CD4-positive, CD25-positive, alpha-beta regulatory T cell (primary cell): ENCODE measurements at regions not wholly inside any gene's neighbourhood (a gene's known extent, or its start where the extent isn't known, plus 50 kb on each side); places are given as distances from the start of the nearest gene placed in this dataset.

ENCODE experiments used
- ATAC-seq, 2 donors: fragments of 150-1000 bp; cut with Tn5 transposase; one replicate each; pipeline ENCODE4 v1.10.0; 2021; ENCODE audit warnings: low read depth in 2 of 2, moderate number of reproducible peaks in 2 of 2, moderate library complexity in 1 of 2
- DNase-seq, 3 donors: peaks; one replicate each; pipeline versions ENCODE4 v3.0.0 to v3.0.0-alpha.2; 2012 to 2022; ENCODE audit warnings: mixed read lengths in 1 of 3
- H3K27ac ChIP-seq: one replicate; pipeline ENCODE4 v1.7.0; 2013; ENCODE audit warnings: mild to moderate bottlenecking, low read length; ENCODE audit not compliant: insufficient read depth, poor library complexity, severe bottlenecking
- H3K27me3 ChIP-seq: one replicate; pipeline ENCODE4 v1.7.0; 2013; ENCODE audit warnings: low read length; ENCODE audit not compliant: control insufficient read depth, insufficient read depth
- H3K36me3 ChIP-seq: one replicate; pipeline ENCODE4 v1.7.0; 2013; ENCODE audit warnings: mild to moderate bottlenecking, low read length, moderate library complexity; ENCODE audit not compliant: control insufficient read depth, insufficient read depth
- H3K4me1 ChIP-seq: 2 replicates; pipeline ENCODE4 v1.7.0; 2013; ENCODE audit warnings: mild to moderate bottlenecking, low read length; ENCODE audit not compliant: insufficient read depth, control insufficient read depth, poor library complexity, severe bottlenecking
- H3K4me3 ChIP-seq: one replicate; pipeline ENCODE4 v1.7.0; 2013; ENCODE audit warnings: low read depth, mild to moderate bottlenecking, low read length, moderate library complexity
- H3K9me3 ChIP-seq, 2 experiments: 1 replicate in 1 of 2; 2 replicates in 1 of 2; pipeline ENCODE4 v1.7.0; 2013; ENCODE audit warnings: low read length in 2 of 2, mild to moderate bottlenecking in 1 of 2, moderate library complexity in 1 of 2; ENCODE audit not compliant: control insufficient read depth in 2 of 2
- H3K27ac Mint-ChIP-seq, 3 donors: one replicate each; pipeline ENCODE4 v1.8.0; 2020 to 2022; ENCODE audit warnings: mild to moderate bottlenecking in 3 of 3, mixed read lengths in 3 of 3, moderate library complexity in 2 of 3
- H3K27me3 Mint-ChIP-seq: one replicate; pipeline ENCODE4 v1.8.0; 2022; ENCODE audit warnings: mild to moderate bottlenecking, mixed read lengths
- H3K36me3 Mint-ChIP-seq: one replicate; pipeline ENCODE4 v1.8.0; 2020; ENCODE audit warnings: mixed read lengths
- H3K4me1 Mint-ChIP-seq, 4 donors: one replicate each; pipeline ENCODE4 v1.8.0; 2020 to 2022; ENCODE audit warnings: mixed read lengths in 4 of 4, mild to moderate bottlenecking in 1 of 4
- H3K4me3 Mint-ChIP-seq, 4 donors: one replicate each; pipeline ENCODE4 v1.8.0; 2020 to 2022; ENCODE audit warnings: mild to moderate bottlenecking in 4 of 4, mixed read lengths in 4 of 4, moderate library complexity in 3 of 4
- H3K9me3 Mint-ChIP-seq, 7 donors: one replicate each; pipeline ENCODE4 v1.8.0; 2020 to 2022; ENCODE audit warnings: mixed read lengths in 7 of 7, mild to moderate bottlenecking in 3 of 7, moderate library complexity in 2 of 7

DNA sequence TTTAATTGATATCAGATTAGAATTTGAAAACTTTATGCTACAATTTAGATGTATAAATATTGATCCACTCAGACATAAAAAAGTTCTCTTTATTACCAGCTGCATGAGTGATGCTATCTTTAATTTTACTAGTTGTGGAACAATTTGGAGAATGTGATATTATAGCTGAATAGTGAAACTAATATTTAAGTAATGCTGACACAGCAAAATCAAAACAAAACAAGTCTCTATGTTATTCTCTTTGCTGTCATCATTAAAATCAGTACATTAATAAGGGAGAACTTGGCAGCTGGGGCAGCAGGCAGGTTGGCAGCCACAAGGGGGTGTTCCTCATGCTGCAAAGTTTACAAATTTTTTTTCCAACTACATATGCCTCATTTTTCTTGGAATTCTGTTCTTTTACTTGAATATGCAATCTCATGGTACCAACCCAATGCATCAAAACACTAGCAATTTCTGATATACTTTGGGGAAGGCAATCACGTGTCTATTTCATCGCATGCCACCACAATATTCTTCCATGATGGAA is 585.3 kb downstream of the FGF9 start:
- H3K27me3 ChIP-seq = no peaks in the 10 kb centered on the region
- H3K4me3 Mint-ChIP-seq = no peak overlapping the region
- no peak overlapping the region for H3K27ac Mint-ChIP-seq
- H3K9me3 ChIP-seq = no peaks in the 10 kb centered on the region
- H3K36me3 ChIP-seq = no peaks in the 10 kb centered on the region
- ATAC-seq (no peak), DNase-seq (no peak)
- no peak overlapping the region for H3K27ac ChIP-seq
- H3K4me1 Mint-ChIP-seq = no peaks in the 10 kb centered on the region
- no peak overlapping the region for H3K4me3 ChIP-seq
- H3K9me3 Mint-ChIP-seq = peaks cover 0 to 2% (median 0%) of the 10 kb centered on the region in 7 donors
- H3K36me3 Mint-ChIP-seq = no peaks in the 10 kb centered on the region
- no peaks in the 10 kb centered on the region for H3K27me3 Mint-ChIP-seq
- no peaks in the 10 kb centered on the region for H3K4me1 ChIP-seq

DNA sequence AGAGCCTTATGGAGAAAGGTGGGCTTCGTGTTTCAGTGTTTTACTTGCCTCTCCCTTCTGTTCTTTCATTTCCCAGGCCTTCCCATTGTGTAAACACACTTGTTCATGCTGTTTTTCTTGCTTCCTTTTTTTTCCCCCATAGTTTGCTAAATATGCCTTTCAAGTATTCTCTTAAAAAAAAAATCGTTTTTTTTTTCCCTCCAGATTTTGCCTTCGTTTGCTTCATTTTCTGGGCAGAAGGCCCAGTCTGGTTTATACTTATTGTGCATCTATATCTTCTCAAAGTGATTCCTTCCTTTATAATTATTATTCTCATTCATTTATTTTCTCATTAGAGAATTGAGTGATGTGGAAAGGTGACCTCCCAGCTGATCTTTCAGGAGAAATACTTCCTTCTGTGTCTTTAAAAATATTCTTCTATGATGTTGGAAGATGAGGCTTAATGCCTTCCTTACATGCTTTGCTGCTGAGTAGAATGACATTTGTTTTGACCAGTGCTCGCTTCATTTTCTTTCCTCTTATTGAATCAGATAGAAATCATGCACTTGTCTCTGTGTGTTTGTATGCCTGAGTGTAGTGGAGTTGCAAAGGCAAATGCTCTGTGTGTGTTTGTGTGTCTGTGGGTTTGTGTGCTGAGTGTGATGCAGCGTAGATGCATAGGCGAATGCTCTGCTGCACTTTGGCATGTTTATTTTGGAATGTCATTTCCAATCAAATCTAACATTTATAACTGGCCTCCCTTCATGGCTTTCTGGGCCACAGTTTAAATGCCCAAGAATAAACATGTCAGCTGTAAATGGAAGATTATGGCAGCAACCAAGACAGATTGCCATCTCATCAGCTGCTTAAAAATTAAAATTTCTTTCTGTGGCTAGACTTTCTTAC is 591.4 kb downstream of the FGF9 start:
- no peaks in the 10 kb centered on the region for H3K9me3 Mint-ChIP-seq
- DNase-seq (no peak), ATAC-seq (no peak)
- no peaks in the 10 kb centered on the region for H3K36me3 Mint-ChIP-seq
- H3K27ac ChIP-seq = no peak overlapping the region
- H3K9me3 ChIP-seq = no peaks in the 10 kb centered on the region
- no peaks in the 10 kb centered on the region for H3K4me1 ChIP-seq
- H3K36me3 ChIP-seq = no peaks in the 10 kb centered on the region
- no peaks in the 10 kb centered on the region for H3K27me3 Mint-ChIP-seq
- no peaks in the 10 kb centered on the region for H3K4me1 Mint-ChIP-seq
- no peak overlapping the region for H3K27ac Mint-ChIP-seq
- H3K4me3 ChIP-seq = no peak overlapping the region
- H3K4me3 Mint-ChIP-seq = no peak overlapping the region
- H3K27me3 ChIP-seq = peaks cover 2% of the 10 kb centered on the region

DNA sequence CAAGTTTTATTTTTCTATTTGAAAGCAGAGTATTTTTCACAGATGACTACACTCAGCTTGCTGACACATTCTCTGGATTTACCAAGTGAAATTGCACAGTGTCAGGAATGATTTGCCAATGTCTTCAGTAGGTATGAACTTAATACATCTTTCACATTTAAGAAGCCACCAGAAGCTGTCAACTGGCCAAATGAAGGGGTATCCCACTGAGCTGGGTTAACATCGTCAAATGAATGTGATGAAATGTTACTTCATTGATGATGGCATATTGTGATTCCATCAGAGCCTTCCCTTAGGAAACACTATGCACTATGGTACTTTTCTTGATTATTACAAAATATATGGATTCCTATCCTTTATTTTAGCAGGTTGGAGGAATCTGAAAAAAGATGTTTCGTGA is 592.3 kb downstream of the FGF9 start:
- no peaks in the 10 kb centered on the region for H3K4me1 Mint-ChIP-seq
- no peaks in the 10 kb centered on the region for H3K27me3 Mint-ChIP-seq
- H3K4me3 Mint-ChIP-seq = no peak overlapping the region
- DNase-seq (no peak), ATAC-seq (no peak)
- no peaks in the 10 kb centered on the region for H3K9me3 ChIP-seq
- no peaks in the 10 kb centered on the region for H3K9me3 Mint-ChIP-seq
- no peaks in the 10 kb centered on the region for H3K36me3 Mint-ChIP-seq
- H3K4me3 ChIP-seq = no peak overlapping the region
- peaks cover 2% of the 10 kb centered on the region for H3K27me3 ChIP-seq
- no peaks in the 10 kb centered on the region for H3K4me1 ChIP-seq
- no peak overlapping the region for H3K27ac Mint-ChIP-seq
- no peaks in the 10 kb centered on the region for H3K36me3 ChIP-seq
- no peak overlapping the region for H3K27ac ChIP-seq

DNA sequence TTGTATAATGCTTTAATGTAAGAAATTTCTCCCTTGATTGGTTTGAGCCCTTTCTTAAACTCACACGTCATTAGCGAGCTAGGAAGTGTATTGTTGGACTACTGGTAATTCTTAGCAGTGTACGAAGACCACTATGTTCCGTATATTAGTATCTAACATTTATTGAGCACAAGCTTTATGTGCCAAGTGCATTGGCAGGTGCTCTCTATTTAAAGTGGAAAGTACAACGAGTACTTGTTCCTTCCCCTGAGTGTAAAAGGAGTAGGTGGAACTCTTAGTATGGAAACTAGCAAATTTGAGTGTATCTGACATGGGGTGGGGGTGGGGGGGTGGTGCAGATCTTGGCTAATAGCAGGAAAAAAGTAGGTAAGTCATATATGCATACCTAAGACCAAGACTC is 594.7 kb downstream of the FGF9 start:
- Mint-ChIP-seq H3K9me3 (peaks cover 0 to 2% (median 0%) of the 10 kb centered on the region in 7 donors), H3K4me1 (no peaks in the 10 kb centered on the region), H3K4me3 (no peak overlapping the region), H3K27me3 (no peaks in the 10 kb centered on the region), H3K36me3 (no peaks in the 10 kb centered on the region), H3K27ac (no peak overlapping the region)
- Histone ChIP-seq H3K27me3 (peaks cover 2% of the 10 kb centered on the region), H3K27ac (no peak overlapping the region), H3K9me3 (no peaks in the 10 kb centered on the region), H3K4me3 (no peak overlapping the region), H3K4me1 (no peaks in the 10 kb centered on the region), H3K36me3 (no peaks in the 10 kb centered on the region)
- no peak for DNase-seq
- no peak for ATAC-seq

DNA sequence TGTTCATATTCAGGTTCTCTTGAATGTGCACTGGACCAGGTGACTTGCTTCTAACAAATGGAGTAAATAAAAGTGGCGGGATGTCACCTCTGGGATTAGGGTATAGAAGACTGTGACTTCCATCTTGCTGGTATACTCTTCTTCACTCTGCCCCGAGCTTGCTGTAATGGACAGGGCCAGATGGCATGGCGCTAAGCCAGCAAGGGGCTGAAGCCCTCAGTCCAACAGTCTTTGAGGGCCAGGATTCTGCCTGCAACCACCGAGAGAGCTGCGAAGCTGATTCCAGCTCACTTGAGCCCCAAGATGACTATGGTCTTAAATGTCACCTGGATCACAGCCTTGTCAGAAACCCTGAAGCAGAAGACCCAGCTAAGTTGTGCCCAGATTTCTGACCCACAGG is 600.0 kb downstream of the FGF9 start:
- no peaks in the 10 kb centered on the region for H3K27me3 ChIP-seq
- DNase-seq (no peak), ATAC-seq (no peak)
- H3K4me1 ChIP-seq = no peaks in the 10 kb centered on the region
- Mint-ChIP-seq H3K9me3 (peaks cover 0 to 2% (median 0%) of the 10 kb centered on the region in 7 donors), H3K27me3 (no peaks in the 10 kb centered on the region), H3K36me3 (no peaks in the 10 kb centered on the region), H3K4me1 (no peaks in the 10 kb centered on the region), H3K27ac (no peak overlapping the region), H3K4me3 (no peak overlapping the region)
- no peak overlapping the region for H3K27ac ChIP-seq
- H3K36me3 ChIP-seq = no peaks in the 10 kb centered on the region
- no peak overlapping the region for H3K4me3 ChIP-seq
- H3K9me3 ChIP-seq = no peaks in the 10 kb centered on the region

DNA sequence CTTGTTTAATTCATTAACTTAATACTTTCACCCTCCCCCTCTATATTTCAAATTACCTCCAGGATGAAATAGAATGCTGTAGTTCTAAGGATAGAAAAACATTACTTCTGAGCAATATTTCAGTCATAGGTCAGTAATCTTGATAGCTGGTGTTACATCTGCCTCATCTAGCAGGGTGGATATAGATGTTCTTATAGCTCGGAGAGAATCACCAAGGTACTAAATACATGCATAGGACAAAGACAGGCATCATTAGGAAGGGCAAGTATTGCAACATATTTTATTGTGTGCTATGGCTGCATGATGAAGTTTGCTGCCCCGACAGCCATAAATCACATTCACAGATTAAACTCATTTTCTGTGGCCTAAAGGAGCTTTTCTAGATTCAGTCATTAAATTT is 601.0 kb downstream of the FGF9 start:
- H3K27ac ChIP-seq = no peak overlapping the region
- H3K4me1 ChIP-seq = no peaks in the 10 kb centered on the region
- Mint-ChIP-seq H3K36me3 (no peaks in the 10 kb centered on the region), H3K27ac (no peak overlapping the region), H3K9me3 (peaks cover 0 to 2% (median 0%) of the 10 kb centered on the region in 7 donors), H3K4me1 (peaks cover 0 to 1% (median 0%) of the 10 kb centered on the region in 4 donors), H3K4me3 (no peak overlapping the region), H3K27me3 (no peaks in the 10 kb centered on the region)
- no peaks in the 10 kb centered on the region for H3K36me3 ChIP-seq
- no peaks in the 10 kb centered on the region for H3K9me3 ChIP-seq
- no peak overlapping the region for H3K4me3 ChIP-seq
- no peak for DNase-seq
- ATAC-seq = no peak
- H3K27me3 ChIP-seq = no peaks in the 10 kb centered on the region

DNA sequence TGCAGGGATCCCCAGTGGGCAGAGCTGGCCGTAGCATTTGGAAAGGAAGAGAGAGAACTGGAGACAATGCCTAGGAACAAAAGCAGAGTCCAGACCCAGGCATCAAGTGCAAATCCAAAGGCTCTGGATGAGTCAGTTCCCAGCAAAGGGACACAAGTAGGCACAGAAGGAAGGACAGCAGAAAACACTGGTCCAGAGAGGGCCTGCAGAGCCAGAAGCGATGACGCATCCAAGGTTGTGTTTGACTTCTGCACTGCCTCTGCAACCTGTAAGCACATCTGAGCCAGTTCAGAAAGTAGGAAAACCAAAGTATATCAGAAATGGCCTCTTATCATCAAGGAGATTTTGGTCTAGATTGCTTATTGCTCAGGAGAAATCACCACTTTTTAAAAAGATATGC is 604.5 kb downstream of the FGF9 start:
- no peaks in the 10 kb centered on the region for H3K27me3 ChIP-seq
- no peak overlapping the region for H3K4me3 Mint-ChIP-seq

DNA sequence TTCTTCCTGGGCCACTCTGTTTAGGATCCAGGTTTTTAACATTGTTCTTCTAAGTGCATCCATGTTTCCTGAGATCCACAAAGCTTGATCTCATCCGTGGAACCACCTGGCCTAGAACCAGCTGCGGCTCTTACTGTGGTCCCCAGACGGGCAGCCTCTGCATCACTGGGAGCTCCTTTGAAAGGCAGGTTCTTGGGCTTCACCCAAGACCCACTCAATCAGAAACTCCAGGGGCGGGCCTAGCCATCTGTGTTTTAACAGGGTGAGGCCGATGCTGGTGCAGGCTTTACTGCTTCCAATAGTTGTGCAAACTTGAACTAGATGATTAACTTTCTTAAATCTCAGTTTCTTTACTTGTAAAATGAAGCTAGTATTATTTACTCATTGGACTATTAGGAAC is 605.7 kb downstream of the FGF9 start:
- no peaks in the 10 kb centered on the region for H3K27me3 ChIP-seq
- H3K4me3 Mint-ChIP-seq = no peak overlapping the region
- no peak overlapping the region for H3K27ac Mint-ChIP-seq
- ATAC-seq = no peak
- no peak for DNase-seq
- H3K4me3 ChIP-seq = no peak overlapping the region
- H3K9me3 Mint-ChIP-seq = no peaks in the 10 kb centered on the region
- peaks cover 0 to 13% (median 0%) of the 10 kb centered on the region in 4 donors for H3K4me1 Mint-ChIP-seq
- no peak overlapping the region for H3K27ac ChIP-seq
- no peaks in the 10 kb centered on the region for H3K36me3 Mint-ChIP-seq
- H3K27me3 Mint-ChIP-seq = no peaks in the 10 kb centered on the region
- H3K9me3 ChIP-seq = no peaks in the 10 kb centered on the region
- no peaks in the 10 kb centered on the region for H3K36me3 ChIP-seq
- no peaks in the 10 kb centered on the region for H3K4me1 ChIP-seq

More for the DNA sequence above, 604.5 kb downstream of the FGF9 start:
- ATAC-seq (no peak), DNase-seq (no peak)
- no peaks in the 10 kb centered on the region for H3K4me1 ChIP-seq
- H3K4me1 Mint-ChIP-seq = peaks cover 0 to 13% (median 0%) of the 10 kb centered on the region in 4 donors
- H3K27me3 Mint-ChIP-seq = no peaks in the 10 kb centered on the region
- H3K27ac ChIP-seq = no peak overlapping the region
- peaks cover 0 to 1% (median 0%) of the 10 kb centered on the region in 7 donors for H3K9me3 Mint-ChIP-seq
- H3K4me3 ChIP-seq = no peak overlapping the region
- no peak overlapping the region for H3K27ac Mint-ChIP-seq
- no peaks in the 10 kb centered on the region for H3K36me3 Mint-ChIP-seq
- no peaks in the 10 kb centered on the region for H3K9me3 ChIP-seq
- H3K36me3 ChIP-seq = no peaks in the 10 kb centered on the region
